ENCODE measurements at regions not wholly inside any gene's neighbourhood (a gene's known extent, or its start where the extent isn't known, plus 50 kb on each side); places are given as distances from the start of the nearest gene placed in this dataset.

- TF ChIP-seq ZNF223 (tag by site-specific recombination; IDR thresholded peaks at IDR 0.05), result no peak
- no peak for TF ChIP-seq MYNN (tag by site-specific recombination; IDR thresholded peaks at IDR 0.05; ENCODE audit: borderline replicate concordance)
- no peak for TF ChIP-seq ZNF645 (tag by site-specific recombination; IDR thresholded peaks at IDR 0.05)
These were observed 863.7 kb downstream of the EPHA4 start for GRCh38 chr2:220708366-220708765.
